Peyer's patch (tissue), 4 donors: ENCODE measurements at regions not wholly inside any gene's neighbourhood (a gene's known extent, or its start where the extent isn't known, plus 50 kb on each side); places are given as distances from the start of the nearest gene placed in this dataset.

ENCODE experiments used
- POLR2A ChIP-seq, 2 donors: fragments of 450-650 bp; IDR thresholded peaks; one replicate each; pipeline ENCODE4 v1.5.1; 2017; ENCODE audit warnings: antibody characterized with exemption in 2 of 2, mild to moderate bottlenecking in 2 of 2, moderate library complexity in 2 of 2
- TF ChIP-seq, protein P1 (sequence below), 6 experiments: fragments of 450-650 bp in 4 of 6; fragments of 200-600 bp in 2 of 6; sonication (generic) in 1 of 6; IDR thresholded peaks; one replicate each; pipeline ENCODE4 v1.5.1; 2017 to 2019; ENCODE audit warnings: antibody characterized with exemption in 6 of 6, mild to moderate bottlenecking in 3 of 6, moderate library complexity in 1 of 6

DNA sequence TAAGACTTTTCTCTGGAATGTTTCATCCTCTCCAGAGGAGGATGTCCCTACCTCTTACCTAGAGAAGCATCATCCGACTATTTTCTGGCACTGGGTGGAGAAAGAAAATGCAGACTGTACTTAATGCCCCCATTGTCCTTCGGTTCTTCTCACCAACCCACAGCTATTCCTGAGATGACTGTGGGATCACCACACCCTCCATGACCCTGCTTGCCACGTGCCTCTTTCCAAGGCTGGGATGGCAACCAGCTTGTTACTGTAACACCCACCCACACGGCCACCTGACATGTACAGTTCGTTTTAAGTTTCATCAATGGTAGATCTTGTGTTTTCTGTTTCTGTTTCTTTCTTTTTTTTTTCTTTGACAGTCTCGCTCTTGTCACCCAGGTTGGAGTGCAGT is 365.2 kb downstream of the FBXO15 start:
- TF ChIP-seq, protein P1, sequence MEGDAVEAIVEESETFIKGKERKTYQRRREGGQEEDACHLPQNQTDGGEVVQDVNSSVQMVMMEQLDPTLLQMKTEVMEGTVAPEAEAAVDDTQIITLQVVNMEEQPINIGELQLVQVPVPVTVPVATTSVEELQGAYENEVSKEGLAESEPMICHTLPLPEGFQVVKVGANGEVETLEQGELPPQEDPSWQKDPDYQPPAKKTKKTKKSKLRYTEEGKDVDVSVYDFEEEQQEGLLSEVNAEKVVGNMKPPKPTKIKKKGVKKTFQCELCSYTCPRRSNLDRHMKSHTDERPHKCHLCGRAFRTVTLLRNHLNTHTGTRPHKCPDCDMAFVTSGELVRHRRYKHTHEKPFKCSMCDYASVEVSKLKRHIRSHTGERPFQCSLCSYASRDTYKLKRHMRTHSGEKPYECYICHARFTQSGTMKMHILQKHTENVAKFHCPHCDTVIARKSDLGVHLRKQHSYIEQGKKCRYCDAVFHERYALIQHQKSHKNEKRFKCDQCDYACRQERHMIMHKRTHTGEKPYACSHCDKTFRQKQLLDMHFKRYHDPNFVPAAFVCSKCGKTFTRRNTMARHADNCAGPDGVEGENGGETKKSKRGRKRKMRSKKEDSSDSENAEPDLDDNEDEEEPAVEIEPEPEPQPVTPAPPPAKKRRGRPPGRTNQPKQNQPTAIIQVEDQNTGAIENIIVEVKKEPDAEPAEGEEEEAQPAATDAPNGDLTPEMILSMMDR (IDR thresholded peaks at IDR 0.05) = no peak
- no peak for TF ChIP-seq POLR2A (IDR thresholded peaks at IDR 0.05)
